HG03432 (cell line): ENCODE measurements at regions not wholly inside any gene's neighbourhood (a gene's known extent, or its start where the extent isn't known, plus 50 kb on each side); places are given as distances from the start of the nearest gene placed in this dataset.

Experiments
- ATAC-seq: cut with Tn5 transposase; IDR thresholded peaks from one replicate; pipeline ENCODE4 v1.9.1; 2021; ENCODE audit warnings: mild to moderate bottlenecking, moderate library complexity; ENCODE audit not compliant: unreplicated experiment

DNA sequence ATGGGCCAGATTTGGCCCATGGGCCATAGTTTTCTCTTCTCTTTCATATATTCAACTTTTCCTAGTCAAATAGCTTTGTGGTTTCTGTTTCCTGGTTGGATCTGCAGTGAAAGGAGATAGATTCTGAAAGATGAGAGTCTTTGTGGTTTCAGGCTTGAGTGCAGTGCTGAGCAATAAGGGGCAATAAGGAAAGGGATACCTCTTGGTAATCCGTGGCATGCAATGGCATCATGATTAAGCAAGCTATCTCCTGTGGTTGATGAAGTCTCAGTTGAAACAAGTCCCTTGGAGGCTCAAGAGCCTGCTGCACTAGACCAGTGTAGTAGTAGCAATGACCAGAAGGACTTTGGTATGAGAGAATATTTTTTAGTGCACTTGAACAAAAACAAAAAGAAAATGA lies 187.7 kb upstream of the CNTNAP2 start:
- ATAC-seq = no peak

DNA sequence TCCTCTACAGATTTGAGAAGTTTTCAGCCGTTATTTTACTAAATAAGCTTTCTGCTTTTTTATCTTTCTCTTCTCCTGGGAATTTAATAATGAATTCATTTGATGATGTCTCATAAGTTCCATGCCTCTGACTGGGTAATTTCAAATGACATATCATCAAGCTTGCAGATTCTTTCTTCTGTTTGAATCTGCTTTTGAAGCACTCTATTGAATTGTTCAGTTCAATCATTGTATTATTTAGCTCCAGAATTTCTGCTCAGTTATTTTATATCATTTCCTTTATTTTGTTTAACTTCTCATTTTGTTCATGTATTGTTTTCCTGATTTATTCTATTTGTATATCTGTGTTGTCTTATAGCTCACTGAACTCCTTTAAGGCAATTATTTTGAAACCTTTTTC lies 196.9 kb upstream of the CNTNAP2 start:
- no peak for ATAC-seq

DNA sequence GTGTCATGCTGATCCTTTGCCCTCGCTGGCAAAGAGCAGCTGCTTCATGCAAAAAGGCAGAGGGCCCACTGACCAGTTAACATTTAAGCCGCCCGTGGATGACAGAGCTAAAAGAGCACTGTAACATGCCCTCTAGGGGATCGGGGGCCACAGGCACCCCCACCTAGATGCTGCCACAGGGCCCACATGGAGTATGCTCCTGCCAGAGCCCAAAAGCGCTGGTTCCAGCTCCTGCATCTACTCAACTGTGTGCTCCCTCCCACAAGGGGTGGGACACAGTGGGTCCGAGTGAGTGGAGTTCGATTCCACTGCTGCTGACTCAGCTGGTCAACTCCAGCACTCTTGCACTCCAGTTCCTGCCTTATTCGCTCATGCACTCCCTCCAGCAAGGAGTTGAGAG lies 199.8 kb upstream of the CNTNAP2 start:
- no peak for ATAC-seq

DNA sequence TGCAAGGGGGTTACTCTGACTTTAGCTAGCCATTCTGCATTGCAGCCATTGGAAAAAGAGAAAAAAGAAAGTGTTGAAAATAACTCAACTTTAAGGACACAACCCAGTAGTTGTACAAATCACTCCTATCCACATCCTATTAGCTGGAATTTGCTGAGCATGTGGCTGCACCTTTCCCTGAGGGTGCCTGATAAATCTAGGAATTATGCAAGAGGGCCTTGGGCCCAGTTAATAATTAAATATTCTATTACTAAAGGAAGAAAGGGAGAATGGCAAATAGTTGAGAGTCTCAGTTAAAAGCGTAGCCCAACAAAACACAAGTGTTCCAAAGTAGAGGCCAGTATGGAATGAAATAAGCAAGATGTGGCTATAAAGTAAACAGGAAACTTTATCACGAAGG lies 200.9 kb upstream of the CNTNAP2 start:
- no peak for ATAC-seq

DNA sequence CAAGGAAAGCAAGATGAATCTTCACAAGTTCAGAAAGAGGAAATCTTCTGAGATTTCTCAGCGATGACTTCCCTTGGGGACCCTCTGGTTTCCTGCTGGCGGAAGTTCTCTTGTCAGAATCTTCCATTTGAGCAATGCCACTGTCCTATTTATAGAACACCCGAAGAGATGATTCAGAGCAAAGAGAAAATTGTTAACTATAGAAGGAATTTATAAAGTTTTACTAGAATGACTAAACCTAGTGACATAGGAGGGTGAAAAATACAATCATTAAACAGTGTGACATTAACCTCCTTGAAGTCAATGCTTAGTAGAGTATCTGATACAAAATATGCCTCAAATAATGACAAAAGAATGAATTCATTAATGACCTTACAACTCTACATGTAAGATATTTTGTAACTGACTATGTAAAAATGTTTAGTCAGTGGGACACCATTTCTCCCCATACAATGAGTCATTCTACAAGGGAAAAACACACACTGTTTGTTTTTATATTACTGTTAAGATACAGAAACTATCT lies 206.5 kb upstream of the CNTNAP2 start:
- peak; percentile 88 for ATAC-seq

DNA sequence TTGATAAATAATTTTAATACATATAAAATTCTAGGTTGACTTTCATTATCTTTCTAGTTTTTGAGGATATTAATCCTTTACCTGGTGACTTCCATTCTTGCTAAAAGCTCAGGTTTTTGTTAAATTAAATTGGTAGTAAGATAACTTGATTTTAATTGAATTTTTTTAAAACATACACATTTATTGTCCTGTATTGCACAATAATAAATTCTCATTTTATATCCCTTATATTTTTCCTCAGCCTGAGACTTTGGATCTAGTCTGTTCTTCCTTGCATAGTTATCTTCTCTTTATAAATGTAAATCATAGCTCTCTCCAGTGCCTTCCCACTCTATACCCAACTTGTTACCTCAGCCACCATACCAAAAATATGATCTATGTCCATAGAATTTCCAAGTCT lies 212.9 kb upstream of the CNTNAP2 start:
- ATAC-seq = no peak

DNA sequence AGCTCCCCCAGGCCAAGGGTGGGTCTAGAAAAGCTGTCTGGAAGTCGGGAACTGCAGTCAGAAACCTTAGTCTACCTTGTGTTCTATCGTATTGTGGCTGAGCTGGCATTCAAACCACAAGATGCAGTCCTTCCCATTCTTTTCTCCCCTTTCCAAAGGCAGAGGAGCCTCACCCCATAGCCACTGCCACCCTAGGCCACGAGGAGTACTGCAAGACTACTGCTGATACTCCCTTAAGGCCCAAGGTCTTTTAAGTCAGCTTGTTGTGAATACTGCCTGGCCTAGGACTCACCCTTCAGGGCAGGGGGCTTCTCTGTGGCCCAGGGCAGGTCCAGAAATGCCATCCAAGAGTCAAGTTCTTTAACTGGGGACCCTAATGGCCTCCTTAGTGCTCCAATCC lies 214.5 kb upstream of the CNTNAP2 start:
- no peak for ATAC-seq

DNA sequence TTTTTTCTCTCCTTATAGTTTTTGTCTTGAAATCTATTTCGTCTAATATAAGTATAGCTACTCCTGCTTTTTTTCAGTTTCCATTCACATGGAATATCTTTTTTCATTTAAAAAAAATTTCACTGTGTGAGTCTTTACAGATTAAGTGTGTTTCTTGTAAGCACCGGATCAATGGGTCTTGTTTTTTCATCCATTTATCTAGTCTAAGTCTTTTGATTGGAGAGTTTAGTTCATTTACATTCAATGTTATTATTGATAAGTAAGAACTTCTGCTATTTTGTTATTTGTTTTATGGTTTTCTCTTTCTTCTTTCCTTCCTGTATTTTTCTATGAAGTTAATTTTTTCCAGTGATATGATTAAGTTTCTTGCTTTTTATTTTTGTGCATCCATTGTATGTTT lies 216.7 kb upstream of the CNTNAP2 start:
- no peak for ATAC-seq

DNA sequence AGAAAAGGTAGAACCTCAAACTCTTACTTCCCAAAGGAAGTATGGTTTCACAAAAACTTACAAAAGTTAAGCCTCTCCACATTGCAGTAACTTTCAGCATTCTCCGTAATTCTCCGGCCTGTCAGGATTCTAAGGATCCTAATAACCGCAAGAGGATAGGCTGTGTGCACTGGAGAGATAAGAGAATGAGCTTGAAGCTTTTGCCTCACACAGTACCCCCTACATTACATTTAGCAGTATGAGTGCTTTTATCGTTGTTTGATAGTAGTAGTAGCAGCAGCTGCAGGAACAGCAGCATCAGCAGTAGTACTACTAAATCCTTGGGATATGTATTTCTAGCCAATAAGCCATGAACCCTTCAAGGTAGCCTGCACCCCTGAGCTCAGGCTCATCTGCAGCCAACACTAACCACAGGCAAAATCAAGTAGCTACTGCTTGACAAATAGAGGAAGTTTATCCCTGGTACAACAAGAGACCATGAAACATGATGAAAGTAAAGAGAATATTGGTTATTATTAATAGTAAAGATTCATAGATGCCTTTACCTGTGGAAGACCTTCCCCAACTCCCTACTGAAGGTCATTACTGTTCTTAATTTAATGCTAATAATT lies 222.6 kb upstream of the CNTNAP2 start:
- no peak for ATAC-seq

DNA sequence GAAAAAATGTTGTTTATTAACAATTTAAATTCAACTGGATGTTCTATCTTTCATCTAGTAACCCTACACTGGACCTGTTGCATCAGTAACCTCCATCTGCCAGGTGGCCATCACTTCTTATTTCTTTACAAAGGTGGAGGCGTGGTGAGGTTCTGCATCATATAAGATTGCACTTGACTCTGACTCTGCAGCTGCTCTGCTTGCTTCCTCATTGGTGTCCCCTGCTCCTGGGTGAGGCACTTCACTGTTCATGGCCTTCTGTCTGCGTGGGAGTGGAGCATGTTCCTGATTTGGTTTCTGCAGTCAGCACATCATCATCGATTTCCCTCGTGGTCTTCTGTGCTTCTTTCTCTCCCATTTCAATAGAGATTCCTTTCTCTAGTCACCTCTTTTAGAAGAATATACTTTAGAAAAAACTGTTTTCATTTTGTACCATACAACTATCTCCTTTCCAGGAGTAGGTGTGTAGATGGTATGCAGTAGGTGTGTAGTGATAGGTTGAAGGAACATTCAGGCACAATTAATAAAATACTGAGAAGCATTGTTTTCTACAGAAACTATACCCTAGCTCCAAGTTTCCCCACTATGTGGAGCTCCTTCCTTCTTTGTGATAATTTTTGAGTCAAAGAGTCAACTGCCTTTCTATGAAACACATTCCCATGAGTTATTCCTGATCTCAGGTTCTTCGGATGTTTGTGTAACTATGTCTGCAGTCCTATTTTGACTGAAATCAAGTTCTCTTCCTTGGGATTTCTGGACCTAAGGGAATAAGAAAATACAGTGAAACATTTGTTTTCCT lies 231.7 kb upstream of the CNTNAP2 start:
- ATAC-seq = no peak

DNA sequence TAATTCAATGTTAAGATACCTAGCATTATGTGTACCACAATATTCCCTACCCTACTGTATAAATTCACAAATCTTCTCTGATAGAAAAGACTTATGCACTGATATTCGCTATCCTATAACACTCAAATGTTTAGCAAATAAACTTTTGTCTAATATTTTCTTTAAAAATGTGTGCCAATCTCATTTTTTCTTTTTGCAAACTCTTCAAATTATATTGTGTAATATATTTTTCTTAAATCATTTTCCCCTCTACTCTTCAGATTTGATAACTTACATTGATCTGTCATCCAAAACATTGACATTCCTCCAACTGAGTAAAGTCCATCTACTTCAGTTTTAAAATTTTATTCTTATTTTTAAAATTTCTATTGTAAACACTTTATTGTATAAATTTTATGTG lies 240.2 kb upstream of the CNTNAP2 start:
- no peak for ATAC-seq

DNA sequence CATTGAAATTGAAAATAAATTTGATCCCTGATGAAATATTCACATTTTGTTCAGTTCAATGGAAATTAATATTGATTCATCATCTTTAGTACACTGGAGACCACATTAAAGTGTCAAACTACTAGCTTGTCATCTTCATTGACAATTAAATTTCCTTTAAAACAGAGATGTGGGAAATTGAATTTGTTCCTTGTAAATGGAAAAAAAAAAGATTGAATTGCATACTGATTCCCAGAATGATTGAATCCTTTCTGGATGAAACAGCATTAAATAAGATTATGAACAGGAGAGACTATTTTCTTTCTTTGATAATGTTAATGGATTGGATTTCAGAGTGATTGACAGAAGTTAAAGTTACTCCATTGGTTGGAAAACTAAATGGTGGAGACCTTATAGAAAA lies 241.3 kb upstream of the CNTNAP2 start:
- ATAC-seq = no peak

DNA sequence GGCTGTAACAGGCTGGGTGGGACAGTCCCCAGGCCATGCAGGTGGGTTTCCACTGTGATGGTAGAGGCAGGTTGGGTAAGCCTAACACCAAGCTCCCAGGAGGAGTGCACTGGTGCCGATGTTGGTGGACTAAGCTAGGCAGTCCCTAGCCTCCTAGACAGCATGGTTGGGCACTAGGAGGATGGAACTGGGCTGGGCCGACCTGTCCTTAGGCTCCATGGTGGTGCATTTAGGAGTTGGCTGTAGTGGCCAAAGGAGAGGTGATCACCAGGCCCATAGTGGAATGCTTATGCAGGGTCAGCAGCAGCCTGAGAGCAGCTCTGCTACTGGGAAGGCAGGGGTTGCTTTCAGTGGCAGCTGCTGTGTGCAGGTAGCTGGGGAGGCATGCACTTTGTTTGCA lies 247.7 kb upstream of the CNTNAP2 start:
- ATAC-seq = no peak

DNA sequence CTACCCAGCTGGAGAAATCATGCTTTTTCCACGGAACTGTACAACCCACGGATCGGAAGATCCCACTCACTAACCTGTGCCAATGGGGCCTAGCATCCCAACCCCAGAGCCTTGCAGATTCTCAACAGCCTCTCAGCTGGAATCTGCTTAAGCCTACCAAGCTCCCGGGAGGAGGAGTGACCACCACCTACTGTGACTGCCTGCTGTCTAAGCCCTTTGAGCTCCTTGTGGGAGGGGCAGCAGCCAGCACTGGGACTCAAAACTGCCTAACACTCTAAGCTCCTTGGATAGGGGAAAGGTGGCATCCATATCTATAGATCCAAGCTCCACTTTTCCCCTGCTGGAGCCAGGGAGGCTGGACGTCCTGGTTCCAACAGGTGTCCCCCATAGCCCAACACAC lies 254.4 kb upstream of the CNTNAP2 start:
- ATAC-seq = no peak

DNA sequence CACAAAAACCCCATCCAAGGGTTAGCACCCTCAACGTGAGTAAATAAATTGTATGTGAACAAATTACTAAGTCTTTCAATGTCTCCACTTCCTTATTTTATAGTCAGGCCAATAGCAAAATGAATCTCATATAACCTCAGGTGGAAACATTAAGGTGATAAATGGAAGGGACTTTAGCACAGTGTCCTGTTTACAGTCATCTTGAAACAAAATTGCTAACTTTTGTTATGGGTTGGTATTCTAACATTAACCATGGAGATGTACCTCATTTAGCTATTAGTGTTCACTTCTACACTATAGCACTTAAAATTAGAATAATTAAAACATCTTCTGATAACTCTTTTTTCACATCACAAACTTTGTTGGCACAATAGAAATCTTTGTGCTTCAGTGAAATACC lies 255.8 kb upstream of the CNTNAP2 start:
- peak; percentile 50 for ATAC-seq

DNA sequence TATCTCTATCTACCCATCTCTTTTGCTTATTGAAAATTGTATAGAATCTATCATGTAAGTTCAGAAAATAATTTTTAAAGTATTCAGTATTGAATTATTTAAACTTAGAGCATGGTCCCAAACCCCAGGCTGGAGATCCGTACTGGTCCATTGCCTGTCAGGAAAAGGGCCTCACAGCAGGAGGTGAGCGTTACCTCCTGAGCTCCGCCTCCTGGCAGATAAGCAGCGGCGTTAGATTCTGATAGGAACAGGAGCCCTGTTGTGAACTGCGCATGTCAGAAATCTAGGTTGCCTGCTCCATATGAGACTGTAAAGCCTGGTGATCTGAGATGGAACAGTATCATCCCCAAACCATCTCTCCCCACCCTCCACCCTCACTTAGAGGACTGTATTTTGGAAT lies 266.0 kb upstream of the CNTNAP2 start:
- ATAC-seq = no peak

DNA sequence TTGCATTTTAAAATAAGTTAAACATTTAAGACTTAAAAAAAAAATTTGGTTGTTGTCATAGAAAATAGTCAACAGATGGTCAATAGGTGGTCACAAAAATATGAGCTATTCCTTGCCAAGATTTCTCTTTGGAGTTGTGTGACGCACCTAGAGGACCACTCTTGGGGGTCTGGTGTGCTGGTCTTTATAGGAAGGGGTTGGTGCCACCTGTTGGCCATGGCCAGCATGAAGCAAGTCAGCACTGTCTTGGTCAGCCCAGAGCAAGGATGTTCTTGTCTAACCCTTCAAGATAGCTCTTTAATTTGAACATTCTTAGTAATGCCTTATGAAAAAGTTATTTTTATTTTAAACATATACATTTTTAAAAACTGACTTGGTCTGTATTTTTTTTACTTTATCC lies 267.9 kb upstream of the CNTNAP2 start:
- ATAC-seq = no peak

DNA sequence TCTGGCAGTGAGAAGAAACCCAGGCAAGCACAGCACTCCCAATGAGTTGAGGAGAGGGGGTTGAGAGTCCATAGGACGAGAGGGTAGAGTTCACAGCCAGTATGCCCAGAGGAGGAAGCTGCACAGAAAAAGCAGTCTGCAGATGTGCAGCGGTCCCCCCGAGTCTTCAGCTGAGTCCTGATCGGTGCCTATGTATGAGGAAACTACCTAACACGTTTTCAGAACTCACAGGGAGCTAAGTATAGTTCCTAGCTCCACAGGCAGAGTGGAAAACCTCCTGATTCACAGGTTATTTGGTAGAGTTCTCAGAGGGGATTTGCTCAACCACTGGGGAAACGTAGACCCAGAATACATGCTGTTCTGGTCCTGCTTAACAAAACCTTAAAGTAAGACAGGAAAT lies 271.3 kb upstream of the CNTNAP2 start:
- no peak for ATAC-seq

DNA sequence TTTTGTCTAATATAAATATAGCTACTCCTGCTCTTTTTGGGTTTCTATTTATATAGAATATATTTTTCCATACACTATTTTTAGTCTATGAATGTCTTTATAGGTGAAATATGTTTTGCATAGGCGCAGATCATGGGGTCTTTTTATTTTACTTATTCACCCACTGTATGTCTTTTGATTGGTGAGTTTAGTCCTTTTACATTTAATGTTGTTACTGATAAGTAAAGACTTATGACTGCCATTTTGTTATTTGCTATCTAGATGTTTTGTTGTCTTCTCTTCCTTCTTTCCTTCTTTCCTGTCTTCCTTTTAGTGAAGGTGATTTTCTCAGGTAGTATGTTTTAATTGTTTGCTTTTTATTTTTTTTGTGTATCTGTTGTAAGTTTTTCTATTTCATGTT lies 276.8 kb upstream of the CNTNAP2 start:
- ATAC-seq = no peak

DNA sequence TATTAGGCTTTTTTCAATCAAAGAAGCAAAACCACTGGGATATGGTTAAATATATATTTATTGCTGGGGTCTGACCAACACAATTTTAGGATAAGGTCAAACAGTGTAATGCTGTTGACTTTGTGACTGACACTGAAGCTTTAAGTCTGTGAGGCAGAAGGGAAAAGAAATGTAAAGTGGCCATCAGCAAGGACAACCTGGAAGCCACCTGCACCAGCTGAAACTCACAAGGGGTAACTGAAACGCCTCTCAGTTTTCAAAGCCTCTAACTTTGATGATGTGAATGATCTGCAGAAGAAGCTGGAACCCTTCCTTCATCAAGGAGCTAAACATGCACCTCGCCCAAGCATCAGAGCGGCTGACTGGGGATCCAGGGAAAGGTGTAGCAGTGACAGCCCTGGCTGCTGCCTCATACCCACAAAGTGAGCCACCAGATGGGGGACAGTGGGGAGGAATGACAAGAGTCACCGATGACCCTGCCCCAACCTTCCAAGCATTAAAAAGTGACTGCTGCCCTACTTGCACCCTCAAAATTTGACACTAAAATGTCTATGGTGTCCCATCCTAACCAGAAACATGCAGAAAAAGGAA lies 284.9 kb upstream of the CNTNAP2 start:
- ATAC-seq = no peak

DNA sequence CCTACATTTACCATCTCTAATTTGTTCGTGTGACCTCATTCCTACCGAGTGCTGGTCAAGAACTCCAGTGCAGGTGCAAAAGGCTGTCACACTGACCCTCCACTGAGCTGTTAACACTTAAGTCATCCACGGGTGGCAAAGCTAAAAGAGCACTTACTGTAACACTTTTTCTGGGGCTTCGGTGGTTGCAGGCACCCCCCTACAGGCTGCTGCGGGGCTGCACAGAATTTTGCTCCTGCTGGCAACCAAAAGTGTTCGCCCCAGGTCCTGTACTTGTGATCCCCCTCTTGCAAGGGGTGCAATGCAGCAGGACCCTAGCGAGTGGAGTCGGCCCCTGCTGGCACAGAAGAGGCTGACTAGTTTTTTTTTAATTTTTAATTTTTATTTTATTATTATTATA lies 298.9 kb upstream of the CNTNAP2 start:
- no peak for ATAC-seq

DNA sequence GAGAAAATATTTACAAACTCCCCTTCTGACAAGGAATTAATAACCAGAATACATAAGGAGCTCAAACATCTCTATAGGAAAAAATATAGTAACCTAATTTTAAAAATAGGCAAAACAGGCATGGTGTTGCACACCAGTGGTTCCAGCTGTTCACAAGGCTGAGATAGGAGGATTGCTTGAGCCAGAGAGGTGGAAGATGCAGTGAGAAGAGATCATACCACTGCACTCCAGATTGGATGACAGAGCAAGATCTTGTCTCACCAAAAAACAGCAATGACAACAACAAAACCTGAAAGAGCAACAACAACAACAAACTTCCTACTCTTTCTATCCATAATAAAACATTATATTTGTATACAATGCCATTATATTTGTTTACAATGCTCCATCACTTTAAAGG lies 304.4 kb upstream of the CNTNAP2 start:
- no peak for ATAC-seq
